ENCODE measurements at regions not wholly inside any gene's neighbourhood (a gene's known extent, or its start where the extent isn't known, plus 50 kb on each side); places are given as distances from the start of the nearest gene placed in this dataset.
"Not testable (repeated sequence)": the region's sequence is repeated elsewhere in the genome, so short reads cannot be mapped to it uniquely, and the experiment has no call there.

DNA sequence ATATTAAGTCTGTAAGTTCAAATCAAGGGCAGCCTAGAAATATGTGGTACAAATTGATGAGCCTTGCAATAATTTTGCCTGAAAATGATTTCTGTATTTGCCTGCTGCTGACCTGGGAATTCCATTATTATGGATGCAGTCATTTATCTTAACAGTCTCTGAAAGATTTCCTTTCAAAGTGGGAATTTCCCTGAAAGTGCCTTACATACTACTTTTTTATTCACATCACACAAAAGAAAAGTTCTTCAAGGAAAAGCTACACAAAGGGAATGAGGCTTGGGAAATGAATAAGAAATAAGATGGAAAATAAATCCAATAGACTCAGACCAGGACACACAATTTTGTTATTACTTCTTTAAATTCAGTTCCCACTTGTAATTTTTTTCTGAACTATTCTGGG, 537.8 kb upstream of the PTGER4 start:
- TF ChIP-seq, protein P1, sequence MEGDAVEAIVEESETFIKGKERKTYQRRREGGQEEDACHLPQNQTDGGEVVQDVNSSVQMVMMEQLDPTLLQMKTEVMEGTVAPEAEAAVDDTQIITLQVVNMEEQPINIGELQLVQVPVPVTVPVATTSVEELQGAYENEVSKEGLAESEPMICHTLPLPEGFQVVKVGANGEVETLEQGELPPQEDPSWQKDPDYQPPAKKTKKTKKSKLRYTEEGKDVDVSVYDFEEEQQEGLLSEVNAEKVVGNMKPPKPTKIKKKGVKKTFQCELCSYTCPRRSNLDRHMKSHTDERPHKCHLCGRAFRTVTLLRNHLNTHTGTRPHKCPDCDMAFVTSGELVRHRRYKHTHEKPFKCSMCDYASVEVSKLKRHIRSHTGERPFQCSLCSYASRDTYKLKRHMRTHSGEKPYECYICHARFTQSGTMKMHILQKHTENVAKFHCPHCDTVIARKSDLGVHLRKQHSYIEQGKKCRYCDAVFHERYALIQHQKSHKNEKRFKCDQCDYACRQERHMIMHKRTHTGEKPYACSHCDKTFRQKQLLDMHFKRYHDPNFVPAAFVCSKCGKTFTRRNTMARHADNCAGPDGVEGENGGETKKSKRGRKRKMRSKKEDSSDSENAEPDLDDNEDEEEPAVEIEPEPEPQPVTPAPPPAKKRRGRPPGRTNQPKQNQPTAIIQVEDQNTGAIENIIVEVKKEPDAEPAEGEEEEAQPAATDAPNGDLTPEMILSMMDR (conservative IDR thresholded peaks at IDR 0.05; ENCODE audit: low read length), result no peak

DNA sequence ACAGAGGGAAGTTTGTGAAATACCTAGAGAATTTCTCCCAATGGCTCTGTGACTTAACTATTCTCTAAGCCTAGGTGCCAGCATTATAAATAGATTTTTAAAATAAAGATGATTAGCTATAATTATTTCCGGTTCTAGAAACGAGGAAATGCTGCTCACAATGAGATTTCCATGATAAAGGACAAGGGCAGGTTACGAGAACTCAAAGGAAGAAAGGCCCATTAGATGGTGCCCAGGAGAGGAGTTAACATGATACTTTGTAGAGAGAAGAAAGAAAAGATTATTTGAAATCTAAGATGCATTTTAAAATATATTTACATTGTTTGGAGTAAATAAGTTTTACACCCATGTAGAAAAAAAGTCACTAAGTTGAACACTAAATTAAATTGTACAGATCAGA, 538.3 kb upstream of the PTGER4 start:
- DNase-seq (ENCODE audit: low read depth), result no peak
- H3K4me3 ChIP-seq (ENCODE audit: low read length), result no peak overlapping the region
- TF ChIP-seq, protein P1 (conservative IDR thresholded peaks at IDR 0.05; ENCODE audit: low read length), result no peak

More for the DNA sequence above, 537.8 kb upstream of the PTGER4 start:
- no peak overlapping the region for H3K4me3 ChIP-seq (ENCODE audit: low read length)
- no peak for DNase-seq (ENCODE audit: low read depth)

DNA sequence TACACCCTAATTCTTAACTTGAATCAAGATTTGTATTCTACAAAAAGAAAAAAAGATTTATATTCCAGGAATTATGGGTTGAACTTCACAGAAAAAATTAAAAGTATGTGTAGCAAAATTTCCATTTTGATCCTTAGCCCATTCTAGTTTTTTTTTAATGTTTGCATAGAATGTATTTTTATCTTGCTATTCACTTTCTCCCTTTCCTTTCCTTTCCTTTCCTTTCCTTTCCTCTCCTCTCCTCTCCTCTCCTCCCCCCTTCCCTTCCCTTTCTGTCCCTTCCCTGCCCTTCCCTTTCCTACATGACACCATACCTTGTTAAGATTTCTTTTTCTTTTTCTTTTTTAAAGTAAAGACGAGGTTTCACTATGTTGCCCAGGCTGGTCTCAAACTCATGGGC, 542.5 kb upstream of the PTGER4 start:
- H3K4me3 ChIP-seq (ENCODE audit: low read length), result no peak overlapping the region
- TF ChIP-seq, protein P1 (conservative IDR thresholded peaks at IDR 0.05; ENCODE audit: low read length), result no peak
- no peak for DNase-seq (ENCODE audit: low read depth)

DNA sequence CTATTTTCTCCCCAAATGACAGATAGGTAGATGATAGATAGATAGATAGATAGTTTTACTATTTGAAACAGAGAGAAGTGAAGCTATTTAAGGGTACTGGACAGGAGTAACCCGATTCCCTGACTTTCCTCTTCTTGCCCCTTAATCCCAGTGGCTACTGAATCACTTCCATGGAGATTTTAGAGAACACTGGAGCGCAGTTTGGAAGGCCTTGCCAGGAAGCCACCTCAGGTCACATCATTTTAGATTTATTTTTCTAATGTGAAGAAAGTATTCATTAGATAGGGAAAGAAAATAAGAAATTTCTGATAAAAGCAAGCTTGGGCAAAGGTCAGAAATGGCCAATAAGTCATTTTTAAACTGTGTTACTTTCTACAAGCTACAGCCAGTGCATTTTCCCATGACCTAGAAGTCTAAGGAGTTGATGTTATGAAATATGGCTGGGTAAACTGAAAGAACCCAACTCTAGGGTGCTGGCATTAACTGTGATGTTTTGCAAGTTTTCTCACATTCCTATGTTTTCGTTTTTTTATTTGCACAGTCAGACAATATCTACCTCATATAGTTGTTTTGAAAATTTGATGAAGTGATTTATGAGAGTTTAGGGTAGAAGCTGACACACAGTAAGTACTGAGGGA, 544.7 kb upstream of the PTGER4 start:
- no peak for DNase-seq (ENCODE audit: low read depth)

DNA sequence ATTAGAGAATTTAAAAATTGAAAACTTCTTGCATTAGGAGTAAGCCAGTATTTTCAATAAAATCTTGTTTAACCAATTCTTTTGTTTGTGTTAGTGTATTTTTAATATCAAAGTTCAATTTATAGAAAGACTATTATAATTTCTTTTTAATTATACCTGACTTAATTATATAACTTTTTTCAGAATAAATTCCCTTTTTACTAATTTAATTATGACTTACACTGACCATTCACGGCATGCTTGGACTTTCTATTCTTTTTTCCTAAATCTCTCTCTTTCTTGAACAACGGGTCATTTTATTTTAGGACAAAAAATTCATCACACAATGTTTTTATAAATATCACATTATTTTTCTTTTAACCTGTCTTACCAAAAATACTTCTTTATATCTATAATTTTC, 555.3 kb upstream of the PTGER4 start:
- no peak for DNase-seq (ENCODE audit: low read depth)
- TF ChIP-seq, protein P1 (conservative IDR thresholded peaks at IDR 0.05; ENCODE audit: low read length), result no peak
- no peak overlapping the region for H3K4me3 ChIP-seq (ENCODE audit: low read length)

More for the DNA sequence above, 544.7 kb upstream of the PTGER4 start:
- TF ChIP-seq, protein P1 (conservative IDR thresholded peaks at IDR 0.05; ENCODE audit: low read length), result no peak
- no peak overlapping the region for H3K4me3 ChIP-seq (ENCODE audit: low read length)

DNA sequence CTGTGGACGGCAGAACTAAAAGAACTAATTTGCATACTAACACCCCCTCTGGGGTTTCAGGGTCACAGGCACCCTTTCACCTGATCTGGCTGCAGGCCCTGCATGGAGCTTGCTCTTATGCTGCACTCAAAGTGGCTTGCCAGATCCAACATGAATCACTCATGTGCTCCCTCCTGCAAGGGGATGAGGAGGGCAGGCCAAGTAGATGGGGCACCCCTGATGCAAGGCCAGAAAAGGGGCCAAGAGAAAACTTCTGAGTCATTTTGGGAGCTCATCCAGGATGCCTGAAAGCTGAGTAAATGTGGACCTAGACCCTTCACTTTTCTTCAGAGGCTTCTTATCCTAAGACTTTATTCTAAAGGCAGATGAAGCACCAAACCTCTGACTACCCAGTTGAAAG, 558.5 kb upstream of the PTGER4 start:
- TF ChIP-seq, protein P1 (conservative IDR thresholded peaks at IDR 0.05; ENCODE audit: low read length), result no peak
- no peak for DNase-seq (ENCODE audit: low read depth)

DNA sequence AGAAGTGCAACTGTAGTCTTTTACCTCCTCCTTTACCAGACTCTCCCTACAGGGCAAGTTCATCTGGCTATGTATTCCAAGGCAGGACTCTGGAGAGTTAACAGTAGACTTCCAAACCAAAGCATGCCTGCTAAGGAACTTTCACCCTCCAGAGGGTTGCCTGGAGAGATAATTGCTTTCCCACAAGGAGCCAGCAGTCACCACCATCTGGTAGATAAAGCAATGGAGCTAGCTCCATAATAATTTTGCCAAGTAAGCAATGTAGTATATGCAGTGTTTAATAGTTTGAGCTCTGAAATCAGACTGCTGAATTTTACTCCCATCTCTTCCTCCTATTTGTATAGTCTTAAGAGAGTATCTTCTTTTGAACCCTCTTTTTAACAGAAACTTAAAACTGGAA, 566.8 kb upstream of the PTGER4 start:
- no peak overlapping the region for H3K4me3 ChIP-seq (ENCODE audit: low read length)
- DNase-seq (ENCODE audit: low read depth), result peak; percentile 1
- TF ChIP-seq, protein P1 (conservative IDR thresholded peaks at IDR 0.05; ENCODE audit: low read length), result no peak

More for the DNA sequence above, 558.5 kb upstream of the PTGER4 start:
- no peak overlapping the region for H3K4me3 ChIP-seq (ENCODE audit: low read length)

DNA sequence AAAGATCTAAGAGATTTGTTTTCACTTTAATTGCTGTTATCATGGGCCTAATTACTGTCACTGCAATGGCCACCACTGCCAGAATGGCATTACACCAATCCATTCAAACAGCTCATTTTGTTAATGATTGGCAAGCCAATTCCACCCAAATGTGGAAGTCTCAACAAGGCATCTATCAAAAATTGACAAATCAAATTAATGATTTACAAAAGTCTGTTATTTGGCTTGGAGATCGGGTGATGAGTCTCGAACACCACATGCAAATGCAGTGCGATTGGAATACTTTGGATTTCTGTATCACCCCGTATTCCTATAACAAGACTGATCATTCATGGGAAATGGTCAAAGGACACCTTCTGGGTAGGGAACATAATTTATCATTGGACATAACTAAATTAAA, 568.7 kb upstream of the PTGER4 start:
- DNase-seq (ENCODE audit: low read depth), result not testable (repeated sequence)

DNA sequence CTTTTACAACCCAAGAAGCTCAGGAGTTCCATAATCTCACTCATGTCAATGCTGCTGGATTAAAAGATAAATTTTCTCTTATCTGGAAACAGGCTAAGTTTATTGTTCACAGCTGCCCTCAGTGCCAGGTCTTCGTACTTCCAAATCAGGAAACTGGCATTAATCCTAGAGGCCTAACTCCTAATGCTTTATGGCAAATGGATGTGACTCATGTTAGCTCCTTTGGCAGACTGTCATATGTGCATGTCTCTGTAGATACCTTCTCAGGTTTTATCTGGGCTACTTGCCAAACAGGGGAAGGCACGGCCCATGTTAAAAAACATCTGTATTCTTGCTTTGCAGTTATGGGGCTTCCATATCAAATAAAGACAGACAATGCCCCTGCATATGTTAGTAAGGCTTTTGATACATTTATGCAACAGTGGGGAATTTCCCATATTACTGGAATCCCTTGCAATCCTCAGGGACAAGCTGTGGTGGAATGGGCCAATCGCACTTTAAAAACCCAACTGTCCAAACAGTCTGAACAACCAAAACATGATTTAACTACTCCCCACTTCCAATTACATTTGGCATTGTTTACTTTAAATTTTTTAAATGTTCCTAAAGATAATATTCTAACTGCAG, 570.8 kb upstream of the PTGER4 start:
- peak; percentile 48 for DNase-seq (ENCODE audit: low read depth)
- H3K4me3 ChIP-seq (ENCODE audit: low read length), result not testable (repeated sequence)

More for the DNA sequence above, 568.7 kb upstream of the PTGER4 start:
- not testable (repeated sequence) for H3K4me3 ChIP-seq (ENCODE audit: low read length)

DNA sequence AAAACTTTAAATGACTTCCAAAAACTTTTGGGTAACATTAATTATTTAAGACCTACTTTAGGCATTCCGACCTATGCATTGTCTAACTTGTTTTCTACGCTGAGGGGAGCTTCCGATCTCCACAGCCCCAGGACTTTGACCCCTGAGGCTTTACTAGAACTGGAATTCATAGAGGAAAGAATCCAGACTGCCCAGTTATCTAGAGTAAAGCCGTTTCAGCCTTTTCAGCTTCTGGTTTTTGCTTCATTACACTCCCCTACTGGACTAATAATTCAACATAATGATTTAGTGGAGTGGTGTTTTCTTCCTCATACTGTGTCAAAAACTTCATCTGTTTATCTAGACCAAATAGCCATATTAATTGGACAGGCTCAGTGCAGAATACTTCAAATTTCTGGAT, 571.9 kb upstream of the PTGER4 start:
- H3K4me3 ChIP-seq (ENCODE audit: low read length); DNase-seq (ENCODE audit: low read depth): not testable (repeated sequence)
